ENCODE measurements at regions not wholly inside any gene's neighbourhood (a gene's known extent, or its start where the extent isn't known, plus 50 kb on each side); places are given as distances from the start of the nearest gene placed in this dataset.

GRCh38 chr4:134073711-134074110 lies 127.9 kb downstream of the PABPC4L start:
- TF ChIP-seq CTCF (IDR thresholded peaks at IDR 0.05) (no peak), POLR2A (IDR thresholded peaks at IDR 0.05) (no peak)

Data from adrenal gland (tissue), 5 donors.